Hematopoietic multipotent progenitor cell treated with erythropoietin and hydrocortisone succinate and interleukin-3 and kit ligand, for 17 days (in vitro differentiated cells): ENCODE measurements at regions not wholly inside any gene's neighbourhood (a gene's known extent, or its start where the extent isn't known, plus 50 kb on each side); places are given as distances from the start of the nearest gene placed in this dataset.

Experiments
- DNase-seq: peaks from one replicate; pipeline ENCODE4 v3.0.0-alpha.2; 2015; ENCODE audit warnings: low spot score

DNA sequence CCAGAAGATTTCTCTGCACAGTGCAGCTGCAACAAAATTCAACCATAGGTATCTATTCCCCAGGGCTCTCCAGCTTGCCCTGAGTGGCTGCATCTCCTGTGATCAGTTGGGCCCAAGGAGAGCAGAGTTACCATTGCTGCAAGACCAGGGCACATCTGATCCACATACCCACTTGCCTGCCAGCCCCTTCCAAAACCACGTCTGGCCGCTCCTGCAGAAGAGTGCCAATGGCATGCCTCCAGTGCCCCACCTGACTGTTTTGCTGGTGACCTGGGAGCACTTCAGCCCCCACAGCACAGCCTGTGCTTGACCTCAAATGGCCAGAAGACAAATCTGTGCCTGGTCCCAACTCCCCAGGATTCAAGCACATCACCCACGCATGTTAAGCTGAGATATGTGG is 526.1 kb upstream of the GBE1 start:
- DNase-seq: no peak

DNA sequence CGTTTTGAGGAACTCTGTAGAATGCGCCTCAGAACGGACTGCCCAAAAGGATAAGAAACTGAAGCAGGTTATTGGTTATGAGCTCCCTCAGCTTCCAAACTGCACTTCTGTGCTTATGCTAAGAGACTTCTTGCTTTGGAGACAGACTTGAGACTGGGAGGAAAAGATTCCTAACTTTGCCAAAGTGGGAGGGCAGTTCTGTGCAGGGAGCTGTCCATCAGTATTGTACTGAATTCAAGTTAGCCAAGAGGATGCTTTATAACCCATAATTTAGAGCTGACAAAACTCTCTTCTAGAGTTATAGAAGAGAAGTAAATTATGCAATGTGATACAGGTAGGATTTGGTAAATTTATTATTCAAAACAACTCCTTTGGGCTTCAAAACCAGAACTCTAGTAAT is 519.8 kb upstream of the GBE1 start:
- no peak for DNase-seq

DNA sequence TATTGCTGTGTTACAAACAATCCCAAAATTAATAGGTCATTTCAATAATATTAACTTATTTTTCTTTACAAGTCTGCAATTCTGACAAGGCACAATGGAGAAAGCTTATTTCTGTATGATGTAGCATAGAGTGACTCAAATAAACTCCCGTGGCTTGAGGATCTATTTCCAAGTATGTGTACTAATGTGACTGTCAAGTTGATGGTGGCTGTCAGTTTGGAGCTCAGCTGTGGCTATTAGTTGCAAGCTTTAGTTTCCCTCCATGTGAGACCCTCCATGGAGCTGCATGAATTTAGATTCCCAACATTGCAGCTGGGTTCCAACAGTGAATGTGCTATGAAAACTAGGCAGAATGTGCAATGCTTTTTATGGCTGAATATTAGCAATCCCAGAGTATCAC is 515.5 kb upstream of the GBE1 start:
- no peak for DNase-seq

DNA sequence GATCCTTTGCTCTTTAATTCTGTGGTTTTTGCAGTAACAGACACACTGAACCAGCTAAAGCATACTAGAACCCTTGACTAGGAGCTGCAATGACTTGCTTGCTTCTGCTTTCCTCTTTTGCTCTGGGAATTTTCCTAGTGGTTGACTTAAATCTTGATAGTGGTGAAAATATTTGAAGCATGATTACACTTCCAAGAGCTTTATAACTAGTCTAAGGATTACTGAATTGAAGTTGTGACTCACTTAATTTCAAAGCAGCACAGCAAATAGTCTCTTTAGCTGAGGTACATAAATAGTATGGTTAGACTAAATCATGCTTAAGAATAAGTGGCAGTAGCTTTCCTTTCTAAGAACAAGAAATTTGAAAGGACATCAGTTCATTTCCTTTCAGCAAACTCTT is 513.5 kb upstream of the GBE1 start:
- no peak for DNase-seq

DNA sequence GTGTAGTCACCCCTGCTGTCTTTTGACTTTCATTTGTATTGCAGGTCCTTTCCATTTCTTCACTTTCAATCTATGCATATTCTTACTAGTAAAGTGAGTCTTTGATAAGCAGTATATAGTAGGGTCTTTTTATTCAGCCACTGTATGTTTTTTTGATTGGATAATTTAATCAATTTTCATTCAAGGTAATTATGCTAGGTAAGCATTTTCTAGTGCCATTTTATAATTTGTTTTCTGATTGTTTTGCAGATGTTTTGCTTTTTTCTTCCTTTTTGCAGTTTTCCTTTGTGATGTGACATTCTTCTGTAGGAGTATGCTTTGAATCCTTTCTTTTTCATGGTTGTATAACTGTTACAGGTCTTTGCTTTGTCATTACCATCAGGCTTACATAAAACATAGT is 504.3 kb upstream of the GBE1 start:
- DNase-seq: no peak

DNA sequence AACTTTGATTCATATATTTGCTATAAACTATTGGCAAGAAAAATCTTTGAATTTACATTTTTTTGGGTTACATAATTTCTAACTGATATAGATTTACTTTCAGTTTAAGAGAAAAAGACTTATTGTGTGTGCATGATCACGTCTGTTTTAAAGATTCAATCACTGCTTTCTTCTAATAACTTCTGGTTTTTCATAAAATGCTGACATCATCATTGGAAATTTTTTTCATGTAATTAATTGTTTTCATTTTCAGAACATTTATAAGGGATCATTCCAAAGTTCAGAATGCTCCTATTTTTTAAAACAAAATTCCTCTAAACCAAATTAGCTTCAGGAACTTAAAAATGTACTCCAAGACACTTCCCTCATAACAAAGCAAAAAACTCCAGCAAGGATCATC is 500.7 kb upstream of the GBE1 start:
- DNase-seq: no peak

DNA sequence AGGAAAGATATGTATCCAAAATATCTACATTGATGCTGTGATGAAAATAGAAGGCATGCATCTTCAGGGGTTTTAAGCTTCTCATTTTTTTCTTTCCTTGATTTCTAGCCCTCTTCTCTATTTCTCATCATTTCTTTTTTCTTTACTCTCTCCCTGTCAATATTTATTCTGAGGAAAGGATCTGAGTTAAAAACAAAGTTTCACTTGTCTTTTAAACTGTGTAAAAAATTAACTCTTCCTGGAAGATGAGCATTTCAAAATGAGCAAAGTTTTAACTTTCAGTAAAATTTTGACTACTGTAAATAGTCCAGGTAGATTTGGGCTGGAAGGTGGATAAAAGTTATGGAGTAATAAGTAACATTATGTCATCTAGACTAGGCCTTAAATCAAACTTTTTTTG is 500.2 kb upstream of the GBE1 start:
- no peak for DNase-seq

DNA sequence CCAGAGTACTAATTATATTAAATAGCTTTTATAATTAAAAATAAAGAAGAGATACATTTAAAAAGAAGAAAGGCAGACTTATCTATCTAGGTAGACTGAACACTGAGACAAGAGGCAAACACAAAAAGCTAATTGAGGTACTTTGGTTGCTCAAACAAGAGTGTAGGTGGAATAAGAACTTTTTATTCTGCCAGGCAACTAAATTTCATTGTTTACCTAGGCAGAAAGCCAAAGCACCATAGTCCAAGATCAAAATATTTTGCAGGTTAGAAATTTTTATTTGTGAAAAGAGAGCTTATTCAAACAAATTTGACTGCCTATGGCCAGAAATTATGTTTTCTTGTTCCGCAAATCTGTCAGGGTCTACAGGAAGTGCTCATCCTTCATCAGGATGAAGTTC is 499.6 kb upstream of the GBE1 start:
- DNase-seq: no peak

DNA sequence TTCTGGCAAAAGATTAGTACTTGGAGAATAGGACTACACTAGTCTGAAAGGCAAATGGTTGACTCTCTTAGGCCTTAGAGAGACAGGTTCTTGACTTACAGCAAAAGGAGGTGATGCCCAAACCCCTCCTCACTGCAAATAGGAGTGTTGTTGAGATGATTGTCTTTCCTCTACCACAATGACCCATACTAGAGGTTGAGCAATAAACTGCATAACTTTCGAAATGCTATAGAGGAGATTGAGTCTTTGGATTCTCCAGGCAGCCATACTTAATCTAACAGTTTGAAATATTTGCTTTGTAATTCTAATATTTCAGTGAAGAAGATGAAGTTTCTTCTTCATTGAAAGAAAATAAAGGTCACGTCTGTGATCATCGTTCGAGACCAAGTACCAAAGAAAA is 498.5 kb upstream of the GBE1 start:
- DNase-seq: no peak

DNA sequence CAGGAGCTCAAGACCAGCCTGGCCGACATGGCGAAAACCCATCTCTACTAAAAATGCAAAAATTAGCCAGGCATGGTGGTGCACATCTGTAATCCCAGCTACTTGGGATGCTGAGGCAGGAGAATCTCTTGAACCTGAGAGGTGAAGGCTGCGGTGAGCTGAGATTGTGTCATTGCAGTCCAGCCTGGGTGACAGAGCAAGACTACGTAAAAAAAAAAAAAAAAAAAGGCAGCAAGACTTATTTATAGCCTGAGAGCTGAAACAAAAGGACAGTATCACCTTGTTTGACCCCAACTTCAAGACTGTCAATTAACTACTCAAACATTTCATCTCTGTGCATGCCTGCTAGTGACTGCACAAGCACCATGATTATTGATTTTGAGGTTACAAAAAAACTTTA is 478.9 kb upstream of the GBE1 start:
- no peak for DNase-seq

DNA sequence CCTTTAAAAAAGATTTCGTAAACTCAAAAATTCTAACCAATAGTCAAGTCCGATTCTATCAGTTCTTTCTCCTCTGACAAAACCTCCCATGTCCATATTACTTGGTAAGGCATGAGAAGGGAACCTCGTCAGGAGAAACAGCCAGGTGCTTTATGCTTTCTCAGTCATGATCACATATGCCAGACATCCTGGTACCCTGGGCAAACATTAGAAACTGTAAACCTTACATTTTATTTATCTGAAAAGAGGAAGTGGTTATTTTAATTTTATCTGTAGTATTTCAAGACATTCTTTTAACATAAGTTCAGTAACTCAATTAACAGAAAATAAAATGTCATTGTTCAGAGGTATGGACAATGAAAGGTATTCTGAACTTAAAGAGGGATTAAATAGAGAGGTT is 474.8 kb upstream of the GBE1 start:
- DNase-seq: no peak

DNA sequence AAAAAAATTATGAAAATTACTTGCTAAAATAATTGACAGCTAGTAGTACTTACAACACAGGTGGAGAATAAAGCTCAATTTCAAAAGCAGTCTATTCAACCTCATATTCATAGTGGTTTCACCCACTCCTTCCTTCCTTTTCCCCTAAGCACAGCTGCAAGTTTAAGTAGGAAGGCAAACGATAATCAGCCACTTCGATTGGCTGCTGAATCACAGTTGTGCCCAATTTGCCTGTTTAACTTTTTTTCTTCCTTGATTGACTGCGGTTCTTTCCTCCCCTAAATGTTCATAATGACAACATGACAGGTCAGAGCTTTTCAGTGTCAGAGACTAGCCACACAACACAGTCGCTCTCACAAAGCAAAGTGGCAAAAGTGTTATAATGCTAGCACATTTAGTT is 468.0 kb upstream of the GBE1 start:
- no peak for DNase-seq

DNA sequence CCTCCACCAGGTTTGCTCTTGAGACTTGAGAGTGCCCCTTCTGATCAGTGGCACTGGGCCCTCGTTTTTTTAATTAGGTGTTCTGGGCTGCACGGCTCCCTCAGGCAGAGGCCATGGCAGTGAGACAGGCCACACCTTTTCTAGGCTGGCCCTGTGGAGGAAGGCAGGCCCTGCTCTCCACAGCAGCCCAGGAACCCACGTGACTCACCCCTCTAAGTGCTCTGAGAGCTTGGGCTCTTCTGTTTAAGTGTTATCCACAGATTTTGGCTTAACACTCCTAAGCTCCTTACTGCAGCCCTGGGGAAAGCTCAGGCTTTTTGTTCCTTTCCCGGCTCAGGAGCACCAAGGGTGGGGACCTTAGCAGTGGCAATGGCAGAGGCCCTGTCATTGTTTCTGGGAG is 463.2 kb upstream of the GBE1 start:
- no peak for DNase-seq

DNA sequence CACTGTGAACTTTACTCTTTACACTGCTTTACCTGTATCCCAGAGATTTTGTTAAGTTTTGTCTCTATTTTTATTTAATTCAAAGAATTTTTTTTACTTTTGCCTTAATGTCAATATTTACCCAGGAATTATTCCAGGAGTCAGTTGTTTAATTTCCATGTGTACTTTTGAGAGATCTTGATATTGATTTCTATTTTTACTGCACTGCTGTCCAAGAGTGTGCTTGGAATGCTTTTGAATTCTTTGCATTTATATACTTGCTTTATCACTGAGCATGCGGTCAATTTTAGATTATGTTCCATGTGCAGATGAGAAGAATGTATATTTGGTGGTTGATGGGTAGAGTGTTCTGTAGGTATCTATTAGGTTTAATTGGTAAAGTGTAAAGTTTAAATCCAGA is 461.0 kb upstream of the GBE1 start:
- no peak for DNase-seq

DNA sequence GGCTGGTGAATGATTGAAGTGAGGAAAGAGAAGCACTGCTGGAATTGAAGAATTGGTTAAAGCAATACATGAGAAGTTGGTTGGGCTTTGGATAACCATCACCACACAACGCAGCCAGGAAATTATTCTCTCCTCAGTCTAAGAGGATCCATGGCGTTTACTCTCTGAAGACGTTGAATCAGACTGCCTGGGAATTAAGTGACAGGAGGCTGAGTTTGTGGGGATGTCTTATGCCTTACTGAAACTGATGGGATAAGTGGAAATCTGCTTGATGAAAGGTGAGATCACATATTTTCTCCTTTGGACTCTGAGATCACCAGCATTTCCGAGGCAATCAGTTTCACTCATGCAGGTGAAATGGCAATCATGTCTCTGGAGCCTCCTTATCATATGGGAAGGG is 456.1 kb upstream of the GBE1 start:
- no peak for DNase-seq

DNA sequence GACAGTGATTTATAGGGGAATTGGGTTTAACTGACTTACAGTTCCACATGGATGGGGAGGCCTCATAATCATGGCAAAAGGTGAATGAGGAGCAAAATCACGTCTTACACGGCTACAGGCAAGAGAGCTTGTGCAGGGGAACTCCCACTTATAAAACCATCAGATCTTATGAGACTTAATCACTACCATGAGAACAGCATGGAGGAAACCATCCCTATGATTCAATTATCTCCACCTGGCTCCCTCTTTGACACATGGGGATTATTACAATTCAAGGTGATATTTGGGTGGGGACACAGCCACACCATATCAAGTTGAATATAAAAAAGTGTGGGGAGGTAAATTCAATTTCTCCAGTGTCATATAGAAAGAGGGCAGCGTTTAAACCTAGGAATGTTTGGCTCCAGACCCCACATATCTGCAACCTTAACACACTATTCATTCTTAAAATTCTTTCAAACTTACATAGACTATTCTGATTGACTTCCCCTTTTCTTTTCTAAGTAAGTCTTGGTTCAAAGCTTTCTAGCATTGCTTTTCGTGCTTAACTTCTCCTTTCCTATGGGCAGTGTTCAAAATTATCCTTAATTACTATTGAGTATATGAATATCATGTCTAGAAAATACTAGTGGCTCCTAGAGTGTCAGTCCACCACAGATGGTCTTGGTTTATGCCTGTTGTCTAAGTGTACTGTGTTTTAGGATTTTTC is 446.7 kb upstream of the GBE1 start:
- DNase-seq: no peak

DNA sequence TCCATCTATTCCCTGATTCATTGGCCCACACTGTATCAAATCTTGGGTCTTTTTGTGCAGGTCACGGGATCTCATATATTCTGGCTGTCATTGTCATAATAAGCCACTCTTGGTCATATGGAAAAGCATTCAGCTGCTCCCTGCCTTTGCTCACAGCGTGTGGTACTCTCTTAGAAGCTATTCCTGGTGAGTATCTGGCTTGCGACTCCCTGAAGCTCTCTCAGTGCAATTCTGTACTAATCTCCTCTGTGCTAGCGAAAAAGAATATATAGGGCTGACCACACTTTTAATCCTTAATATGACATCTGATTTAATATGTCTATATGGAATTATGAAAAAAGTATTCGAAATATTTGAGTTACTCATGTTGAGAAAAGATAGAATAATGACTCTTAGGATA is 440.8 kb upstream of the GBE1 start:
- no peak for DNase-seq

DNA sequence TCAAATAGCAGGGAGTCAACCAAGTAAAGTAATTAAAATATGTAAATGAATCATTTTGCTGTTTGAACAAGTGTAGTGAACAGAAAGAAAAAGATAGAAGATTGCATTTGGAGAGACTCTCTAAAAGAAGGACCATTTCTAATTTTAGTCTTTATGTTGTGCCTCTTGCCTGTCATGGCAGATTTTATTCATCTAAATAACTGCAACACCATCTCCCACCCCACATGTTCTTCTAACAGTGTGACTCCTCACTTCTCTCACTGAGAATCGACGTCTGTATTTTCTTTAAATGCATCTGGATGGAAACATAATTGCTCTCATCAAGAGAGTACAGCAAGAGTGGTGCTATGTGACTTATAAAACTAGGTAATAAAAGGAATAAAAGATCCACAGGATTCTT is 439.9 kb upstream of the GBE1 start:
- DNase-seq: no peak

DNA sequence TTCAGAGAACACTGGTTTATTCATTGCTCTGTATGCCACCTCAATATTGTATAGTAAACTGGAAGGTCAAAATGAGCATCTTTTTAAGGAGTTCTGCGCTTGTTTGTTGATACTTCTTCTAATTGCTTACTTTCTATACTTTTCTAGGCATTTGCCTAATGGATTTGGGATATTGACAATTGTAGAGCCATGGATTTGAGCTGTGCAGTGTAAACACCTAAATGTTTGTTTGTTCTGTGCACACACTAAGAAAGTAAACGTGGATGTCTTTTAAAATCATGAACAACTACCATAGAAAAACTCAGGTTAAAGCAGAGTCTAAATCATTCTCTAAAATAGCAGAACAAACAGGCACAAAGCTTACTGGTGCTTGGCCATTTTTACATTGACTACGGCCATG is 436.6 kb upstream of the GBE1 start:
- no peak for DNase-seq

DNA sequence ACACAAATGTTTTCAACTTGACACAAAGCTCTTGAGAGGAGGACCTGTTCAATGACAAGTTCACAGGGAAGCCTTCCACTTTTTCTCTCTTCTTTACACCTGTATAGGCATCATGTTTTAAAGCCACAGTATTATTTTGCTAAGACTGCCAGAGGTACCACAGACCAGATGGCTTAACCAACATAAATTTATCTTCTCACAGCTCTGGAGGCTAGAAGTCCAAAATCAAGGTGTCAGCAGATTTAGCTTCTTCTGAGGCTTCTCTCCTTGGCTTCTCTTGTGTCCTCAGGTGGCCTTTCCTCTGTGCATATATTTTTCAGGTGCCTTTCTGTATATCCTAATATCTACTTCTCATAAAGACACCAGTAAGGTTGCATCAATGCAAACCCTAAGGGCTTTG is 435.2 kb upstream of the GBE1 start:
- DNase-seq: no peak

DNA sequence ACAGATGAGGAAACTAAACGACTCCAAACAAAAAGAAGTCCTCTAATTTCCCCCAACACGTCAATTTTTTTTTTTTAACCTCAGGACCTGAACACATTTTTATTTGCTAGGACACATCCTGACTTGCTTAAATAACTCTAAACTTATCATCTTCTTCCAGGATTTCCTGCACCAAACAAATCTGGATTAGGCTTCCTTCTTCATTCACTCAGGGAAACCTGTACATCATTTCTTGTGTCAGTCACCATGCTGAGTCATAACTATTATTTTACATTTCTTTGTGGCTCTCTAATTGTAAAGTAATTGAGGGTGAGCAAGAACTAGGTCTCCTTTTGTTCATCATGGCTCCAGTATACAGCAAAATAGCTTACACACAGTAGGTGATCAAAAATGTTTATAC is 433.4 kb upstream of the GBE1 start:
- no peak for DNase-seq

DNA sequence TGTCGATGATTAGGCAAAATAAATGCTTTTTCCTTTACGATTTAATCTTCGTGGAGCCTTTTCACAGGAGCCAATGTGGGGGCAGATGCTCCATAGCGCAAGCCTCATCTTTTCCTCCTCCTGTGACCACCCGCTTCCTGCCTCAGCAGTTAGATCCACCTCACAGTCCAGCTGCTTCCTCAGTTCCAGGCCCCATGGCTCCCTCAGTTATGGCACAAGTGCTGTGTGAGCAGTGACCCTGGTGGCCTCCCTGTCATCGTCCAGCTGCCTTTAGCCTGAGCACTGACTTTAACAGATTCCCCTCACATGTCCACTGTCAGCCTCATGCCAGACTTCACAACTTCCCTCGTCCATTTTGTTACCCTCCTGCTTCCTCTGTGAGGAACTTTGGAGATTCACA is 424.6 kb upstream of the GBE1 start:
- no peak for DNase-seq

DNA sequence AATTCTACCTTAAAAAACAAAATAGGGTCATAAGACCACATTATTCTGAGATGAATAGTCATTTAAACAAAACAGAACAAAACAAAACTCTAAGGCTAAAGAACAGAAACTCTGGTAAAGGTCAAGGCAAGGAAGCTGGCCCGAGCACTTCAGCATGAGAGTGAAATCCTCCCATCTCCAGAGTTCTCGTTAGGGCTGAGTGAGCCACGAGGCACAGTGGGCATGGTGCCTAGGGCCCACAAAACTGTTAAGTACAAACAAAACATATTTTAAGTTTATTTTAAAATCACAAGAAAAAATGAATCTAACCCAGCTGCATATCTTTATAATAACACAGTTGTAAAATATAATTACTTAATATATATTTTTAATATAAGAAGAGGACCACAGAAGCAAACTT is 417.8 kb upstream of the GBE1 start:
- DNase-seq: no peak

DNA sequence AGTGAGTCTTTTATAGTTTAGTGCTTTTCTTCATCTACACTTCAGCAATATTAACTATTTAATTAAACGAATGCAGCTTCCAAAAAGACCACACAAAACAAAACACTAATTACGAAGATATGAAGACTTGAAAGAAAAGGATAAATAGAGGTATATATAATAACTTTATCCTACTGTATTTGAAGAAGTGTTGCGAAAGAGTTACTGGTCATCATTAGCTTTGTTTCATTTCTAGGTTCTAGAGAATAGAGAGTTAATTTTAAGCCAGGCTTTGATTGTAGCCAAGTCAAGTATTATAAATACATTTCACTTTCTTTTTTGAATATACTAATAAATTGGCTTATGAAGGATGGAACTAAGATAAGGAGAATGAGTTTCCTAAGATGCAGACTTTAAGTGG is 416.8 kb upstream of the GBE1 start:
- no peak for DNase-seq

DNA sequence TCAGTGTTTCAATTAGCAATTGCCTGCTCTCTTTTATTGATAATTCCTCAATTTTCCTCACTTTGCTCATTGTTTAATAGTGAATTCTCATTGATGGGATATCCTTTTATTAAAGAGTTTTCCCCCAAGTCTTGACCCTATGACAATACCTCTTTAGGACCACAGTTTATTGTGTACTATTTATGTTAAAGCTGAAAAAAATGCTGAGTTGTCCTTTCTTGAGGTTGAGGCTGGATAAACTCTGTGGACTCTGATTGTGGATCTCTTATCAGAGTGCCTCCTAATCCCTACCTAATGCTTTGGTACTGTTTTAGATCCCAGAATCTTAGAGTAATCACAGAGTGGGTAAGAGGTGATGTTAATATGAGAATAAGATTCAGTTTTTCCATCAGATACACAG is 416.3 kb upstream of the GBE1 start:
- DNase-seq: no peak
